Activated CD8-positive, alpha-beta memory T cell treated with anti-CD3 and anti-CD28 coated beads, Interleukin-2, amount 50 U/mL, for 24 hours (primary cell): ENCODE measurements at regions not wholly inside any gene's neighbourhood (a gene's known extent, or its start where the extent isn't known, plus 50 kb on each side); places are given as distances from the start of the nearest gene placed in this dataset.
"Not testable (repeated sequence)": the region's sequence is repeated elsewhere in the genome, so short reads cannot be mapped to it uniquely, and the experiment has no call there.

ENCODE experiments used
- DNase-seq: peaks from one replicate; pipeline ENCODE4 v3.0.0-alpha.2; 2020; ENCODE audit errors: extremely low read depth

DNA sequence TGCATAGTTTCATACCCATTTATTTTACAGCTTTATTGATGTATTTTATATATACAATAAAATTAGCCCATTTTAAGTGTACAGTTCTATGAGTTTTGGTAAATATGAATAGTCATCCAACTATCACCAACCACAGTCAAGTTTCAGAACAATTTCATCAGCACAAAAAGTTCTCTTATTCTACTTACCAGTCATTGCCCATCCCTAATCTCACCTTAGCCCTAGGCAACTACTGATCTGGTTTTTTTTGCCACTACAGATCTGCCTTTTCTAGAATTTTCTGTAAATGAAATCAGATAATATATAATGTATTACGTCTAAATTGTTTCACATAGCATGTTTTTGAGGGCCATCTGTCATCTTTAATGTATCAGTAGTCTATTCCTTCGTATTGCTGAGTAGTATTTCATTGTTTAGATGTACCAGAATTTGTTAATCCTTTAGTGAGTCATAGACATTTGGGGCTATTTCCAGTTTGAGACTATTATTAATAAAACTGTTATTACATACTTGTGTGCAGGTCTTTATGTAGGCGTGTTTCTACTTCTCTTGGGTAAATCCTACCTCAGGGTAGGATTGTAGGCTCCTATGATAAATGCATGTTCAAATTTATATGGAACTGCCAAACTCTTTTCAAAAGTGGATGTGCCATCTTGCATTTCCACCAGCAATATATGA lies 198.5 kb upstream of the ADAMTSL1 start:
- no peak for DNase-seq

DNA sequence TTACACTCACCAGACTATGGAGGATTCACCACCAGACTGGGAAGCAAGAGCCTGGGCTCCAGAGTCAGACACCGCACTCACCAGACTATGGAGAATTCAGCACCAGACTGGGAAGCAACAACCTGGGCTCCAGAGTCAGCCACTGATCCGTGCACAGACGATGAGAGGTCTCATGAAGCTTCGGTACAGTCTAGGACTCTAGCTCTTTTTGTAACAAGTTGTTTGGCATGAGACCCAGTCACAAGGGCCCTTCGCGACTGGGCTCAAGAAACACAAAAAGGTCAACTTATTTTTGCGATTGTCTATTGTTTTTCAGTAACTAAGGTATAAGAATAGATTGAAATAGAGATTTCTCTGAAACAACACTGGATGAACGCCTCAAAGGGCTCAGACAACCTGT lies 192.7 kb upstream of the ADAMTSL1 start:
- DNase-seq: no peak

DNA sequence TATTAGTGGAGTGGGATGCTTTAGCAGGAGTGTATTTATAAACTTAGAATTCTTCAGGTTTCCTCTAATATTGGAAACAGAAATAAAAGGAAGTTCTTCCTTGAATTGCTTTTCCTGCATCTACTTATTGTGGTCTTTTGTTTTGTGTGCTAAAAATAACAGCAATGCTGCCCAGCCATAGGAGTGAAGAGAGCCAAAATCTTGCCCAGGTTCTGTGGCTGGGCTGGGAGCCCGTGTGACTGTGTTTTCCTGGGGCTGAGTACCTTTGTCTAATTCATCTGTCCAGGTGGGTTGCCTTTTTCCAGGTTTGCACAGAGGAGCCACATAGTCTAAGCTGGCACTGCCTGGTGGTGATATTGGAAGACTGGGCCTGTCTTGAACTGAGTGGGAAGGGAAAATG lies 179.7 kb upstream of the ADAMTSL1 start:
- DNase-seq: no peak

DNA sequence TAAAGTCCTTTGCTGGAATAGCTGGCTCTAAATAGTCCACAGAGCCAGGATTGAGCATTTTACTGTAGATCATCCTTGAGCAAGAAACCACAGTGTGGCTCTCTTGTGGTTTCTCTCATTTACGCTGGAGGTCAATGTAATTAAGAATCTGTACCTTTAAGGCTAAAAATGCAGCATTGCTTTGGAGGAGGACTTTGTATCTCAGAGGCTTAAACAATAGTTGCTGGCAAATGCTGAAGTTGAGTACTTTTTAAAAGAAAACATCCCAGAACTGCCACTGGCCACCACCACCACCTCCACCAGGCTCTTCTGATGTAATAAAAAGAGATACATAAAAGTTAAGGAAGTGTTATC lies 177.3 kb upstream of the ADAMTSL1 start:
- DNase-seq: no peak

DNA sequence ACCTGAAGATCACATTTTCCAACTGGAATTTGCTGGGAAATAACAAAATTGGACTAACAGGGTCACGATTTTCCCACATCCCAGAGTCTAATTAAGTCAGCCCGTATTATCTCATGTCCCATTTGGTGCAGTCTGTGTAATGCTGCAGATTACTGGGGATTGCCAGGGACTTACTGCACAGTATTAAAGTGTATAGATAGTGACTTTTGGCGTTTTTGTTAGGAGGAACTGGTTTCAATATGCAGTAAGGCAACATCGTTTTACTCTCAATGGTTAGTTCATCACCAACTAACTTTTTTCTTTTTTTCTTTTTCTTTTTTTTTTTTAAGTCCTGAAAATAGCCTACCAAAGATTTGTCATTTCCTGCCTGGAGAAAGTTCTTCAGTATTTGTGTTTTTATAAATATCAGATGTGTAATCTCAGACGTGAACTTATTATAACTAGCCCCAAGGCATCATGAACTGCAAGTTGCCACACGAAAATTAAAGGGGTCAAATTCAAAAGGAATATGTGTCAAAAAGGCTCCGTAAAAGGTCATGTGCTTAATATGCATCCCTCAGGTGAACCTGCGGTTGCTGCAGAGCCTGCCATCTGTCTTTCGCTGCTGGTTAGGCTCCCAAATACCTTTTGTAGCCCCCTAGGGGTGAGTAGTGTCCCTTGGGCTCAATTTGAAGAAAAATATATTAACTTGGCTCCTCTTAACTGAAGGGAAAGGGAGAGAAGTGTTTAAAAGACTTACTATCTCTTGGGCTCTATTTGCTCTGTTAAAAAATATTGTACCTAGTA lies 176.7 kb upstream of the ADAMTSL1 start:
- DNase-seq: no peak

DNA sequence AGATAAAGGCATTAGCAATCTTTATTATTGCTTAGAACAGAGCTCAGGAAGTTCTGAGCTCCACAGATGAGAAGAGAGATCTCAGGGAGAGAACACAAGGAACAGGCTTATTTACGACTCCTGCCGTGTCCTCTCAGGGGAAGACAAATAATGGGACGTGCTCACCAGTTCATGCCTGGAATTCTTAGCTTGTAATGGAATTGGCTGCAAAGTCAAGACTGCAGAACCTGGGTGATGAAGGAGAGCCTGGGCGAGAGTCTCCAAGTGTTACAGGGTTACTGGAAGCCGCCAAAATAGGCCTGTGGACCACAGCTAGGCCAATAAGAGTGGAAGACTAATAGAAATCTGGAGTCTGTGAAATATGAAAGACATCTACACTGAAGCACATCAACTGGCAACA lies 174.5 kb upstream of the ADAMTSL1 start:
- DNase-seq: no peak

DNA sequence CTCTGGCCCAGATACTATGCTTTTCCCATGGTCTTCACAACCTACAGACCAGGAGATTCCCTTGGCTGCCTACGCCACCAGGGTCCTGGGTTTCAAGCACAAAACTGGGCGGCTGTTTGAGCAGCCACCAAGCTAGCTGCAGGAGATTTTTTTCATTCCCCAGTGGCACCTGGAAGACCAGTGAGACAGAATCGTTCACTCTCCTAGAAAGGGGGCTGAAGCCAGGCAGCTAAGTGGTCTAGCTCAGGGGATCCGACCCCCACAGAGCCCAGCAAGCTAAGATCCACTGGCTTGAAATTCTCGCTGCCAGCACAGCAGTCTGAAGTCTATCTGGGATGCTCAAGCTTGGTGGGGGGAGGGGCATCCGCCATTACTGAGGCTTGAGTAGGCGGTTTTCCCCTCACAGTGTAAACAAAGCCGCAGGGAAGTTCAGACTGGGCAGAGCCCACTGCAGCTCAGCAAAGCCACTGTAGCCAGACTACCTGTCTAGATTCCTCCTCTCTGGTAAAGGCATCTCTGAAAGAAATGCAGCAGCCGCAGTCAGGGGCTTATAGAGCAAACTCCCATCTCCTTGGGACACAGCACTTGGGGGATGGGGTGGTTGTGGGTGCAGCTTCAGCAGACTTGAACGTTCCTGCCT lies 168.7 kb upstream of the ADAMTSL1 start:
- not testable (repeated sequence) for DNase-seq

DNA sequence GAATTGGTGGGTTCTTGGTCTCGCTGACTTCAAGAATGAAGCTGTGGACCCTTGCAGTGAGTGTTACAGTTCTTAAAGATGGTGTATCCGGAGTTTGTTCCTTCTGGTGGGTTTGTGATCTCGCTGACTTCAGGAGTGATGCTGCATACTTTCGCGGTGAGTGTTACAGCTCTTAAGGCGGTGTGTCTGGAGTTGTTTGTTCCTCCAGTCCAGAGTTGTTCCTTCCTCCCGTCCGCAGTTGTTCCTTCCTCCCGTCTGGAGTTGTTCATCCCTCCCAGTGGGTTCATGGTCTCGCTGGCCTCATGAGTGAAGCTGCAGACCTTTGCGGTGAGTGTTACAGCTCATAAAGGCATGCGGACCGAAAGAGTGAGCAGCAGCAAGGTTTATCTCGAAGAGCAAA lies 159.6 kb upstream of the ADAMTSL1 start:
- no peak for DNase-seq

DNA sequence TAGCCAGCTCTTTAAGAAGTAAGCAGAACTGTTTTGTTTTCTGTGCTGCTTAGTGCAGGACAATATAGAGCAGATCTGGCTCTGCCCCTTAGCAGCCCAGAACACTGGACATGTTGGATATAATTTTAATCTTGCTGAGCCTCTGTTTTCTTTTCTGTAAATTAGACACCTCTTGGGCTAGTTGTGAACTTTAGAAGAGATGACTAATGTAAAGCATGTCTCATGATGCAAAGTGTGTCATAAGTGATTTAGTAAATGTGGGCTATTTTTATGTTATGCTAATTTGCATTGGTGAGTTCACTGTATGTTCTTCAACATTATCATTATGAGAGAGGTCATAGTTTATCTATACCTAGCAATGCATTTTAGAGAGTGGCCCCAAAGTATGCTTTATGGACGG lies 156.1 kb upstream of the ADAMTSL1 start:
- no peak for DNase-seq

DNA sequence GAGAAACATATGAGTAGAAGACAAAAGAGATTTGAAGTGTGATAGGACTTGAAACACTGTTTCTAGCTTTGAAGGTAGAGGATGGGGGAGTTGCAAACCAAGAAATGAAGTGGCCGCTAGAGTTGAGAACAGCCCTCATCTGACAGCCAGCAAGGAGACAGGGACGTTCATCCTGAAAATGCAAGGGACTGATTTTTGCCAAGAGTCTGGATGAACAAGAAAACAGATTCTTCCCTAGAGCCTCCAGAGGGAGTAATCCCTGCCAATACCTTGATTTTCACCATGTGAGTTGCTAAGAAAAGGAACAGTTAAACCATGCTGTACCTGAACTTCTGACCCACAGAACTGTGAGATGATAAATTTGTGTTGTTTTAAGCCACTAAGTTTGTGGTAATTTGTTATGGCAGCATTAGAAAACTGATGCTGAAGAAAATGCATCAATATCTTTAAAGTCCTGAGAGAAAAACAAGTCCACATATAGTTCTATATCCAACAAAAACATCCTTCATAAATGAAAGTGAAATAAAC lies 154.0 kb upstream of the ADAMTSL1 start:
- DNase-seq: no peak

DNA sequence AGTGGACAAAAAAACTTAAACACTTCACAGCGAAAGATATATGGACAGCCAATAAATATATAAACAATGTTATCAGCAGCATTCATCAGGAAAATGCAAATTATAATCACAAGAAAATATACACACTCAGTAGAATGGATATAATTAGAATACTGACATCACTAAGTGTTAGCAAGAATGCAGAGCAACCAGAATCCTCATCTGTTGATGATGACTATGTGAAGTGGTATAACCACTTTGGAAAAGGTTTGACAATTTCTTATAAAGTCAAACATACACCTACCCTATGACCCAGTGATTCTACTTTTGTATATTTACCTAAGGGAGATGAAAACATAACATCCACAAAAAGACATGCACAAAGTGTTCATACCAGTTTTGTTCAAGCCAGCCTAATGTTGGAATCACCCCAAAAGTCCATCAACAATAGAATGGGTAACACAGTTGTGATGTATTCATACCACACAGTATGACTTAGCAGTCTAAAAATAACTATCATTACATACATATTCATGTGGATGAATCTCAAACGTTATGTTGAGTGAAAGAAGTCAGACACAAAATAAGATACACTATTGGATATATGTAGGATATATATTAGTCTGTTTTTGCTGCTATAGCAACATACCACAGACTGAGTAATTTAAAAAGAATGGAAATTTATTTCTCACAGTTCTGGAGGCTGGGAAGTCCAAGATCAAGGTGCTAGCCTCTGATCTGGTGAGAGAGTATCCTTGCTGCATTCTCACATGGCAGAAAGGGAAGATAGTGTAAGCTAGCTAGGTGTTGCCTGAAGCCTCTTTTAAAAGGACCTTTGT lies 148.8 kb upstream of the ADAMTSL1 start:
- no peak for DNase-seq

DNA sequence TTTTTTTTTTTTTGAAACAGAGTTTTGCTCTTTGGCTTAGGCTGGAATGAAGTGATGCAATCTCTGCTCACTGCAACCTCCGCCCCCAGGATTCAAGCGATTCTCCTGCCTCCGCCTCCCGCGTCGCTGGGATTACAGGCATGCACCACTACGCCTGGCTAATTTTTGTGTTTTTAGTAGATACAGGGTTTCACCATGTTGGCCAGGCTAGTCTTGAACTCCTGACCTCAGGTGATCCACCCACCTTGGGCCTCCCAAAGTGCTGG lies 148.3 kb upstream of the ADAMTSL1 start:
- DNase-seq: not testable (repeated sequence)

DNA sequence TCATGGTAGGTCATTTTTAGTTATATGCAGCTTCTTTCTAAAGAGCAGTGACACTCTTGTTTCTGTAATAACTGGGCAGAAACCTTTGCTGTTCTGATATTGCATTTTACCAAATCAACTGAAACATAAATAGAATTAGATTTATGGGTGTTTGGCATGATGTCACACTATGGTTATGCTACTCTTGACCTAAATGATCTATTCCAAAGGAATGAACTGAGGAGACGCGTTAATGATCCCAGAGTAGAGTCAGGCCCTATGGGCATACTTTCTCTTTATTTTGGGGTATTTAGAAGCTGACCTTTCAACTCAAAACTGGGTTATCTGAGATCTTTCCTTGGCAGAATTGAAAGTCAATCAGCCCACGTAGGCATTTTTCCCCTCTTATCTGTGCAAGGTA lies 146.8 kb upstream of the ADAMTSL1 start:
- no peak for DNase-seq

DNA sequence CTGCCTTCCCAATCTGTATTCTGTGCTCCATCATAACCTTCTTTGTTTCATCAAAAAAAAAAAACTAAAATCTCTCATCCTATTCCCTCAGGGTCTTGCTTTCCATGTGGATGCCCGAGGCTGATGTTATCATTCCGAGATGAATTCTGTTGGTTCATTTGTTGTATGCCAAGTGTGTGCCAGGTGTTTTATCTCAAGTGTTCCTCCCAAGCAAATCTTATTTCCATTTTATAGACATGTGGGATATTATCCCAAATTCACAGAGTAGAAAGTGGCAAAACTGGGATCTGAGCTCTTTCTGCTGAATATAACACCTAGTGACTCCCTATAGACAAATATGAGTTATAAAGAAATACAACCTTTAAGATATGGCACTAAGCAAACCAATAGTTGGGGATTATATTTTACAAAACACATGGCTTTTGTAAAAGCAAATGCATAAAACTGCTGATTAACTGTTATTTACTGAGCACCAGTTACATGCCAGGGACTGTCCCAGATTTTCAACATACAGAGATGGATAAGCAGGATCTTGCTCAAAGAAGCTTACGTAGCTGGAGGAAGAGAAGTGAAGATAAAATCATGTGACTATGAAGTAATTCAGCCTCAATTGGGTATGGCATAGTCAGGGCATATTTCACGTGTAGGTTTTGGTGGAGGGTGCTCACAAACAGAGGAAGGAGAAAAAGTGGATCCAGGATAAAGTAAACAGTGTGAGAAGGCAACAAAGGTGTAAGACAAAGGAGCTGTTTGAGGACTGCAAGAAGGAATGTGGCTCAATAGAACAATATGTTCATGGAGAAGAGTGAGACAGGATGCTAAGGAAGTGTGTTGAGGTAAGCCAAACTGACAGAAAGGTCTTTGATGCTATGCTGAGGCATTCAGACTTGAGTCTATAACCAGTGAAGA lies 143.3 kb upstream of the ADAMTSL1 start:
- no peak for DNase-seq

DNA sequence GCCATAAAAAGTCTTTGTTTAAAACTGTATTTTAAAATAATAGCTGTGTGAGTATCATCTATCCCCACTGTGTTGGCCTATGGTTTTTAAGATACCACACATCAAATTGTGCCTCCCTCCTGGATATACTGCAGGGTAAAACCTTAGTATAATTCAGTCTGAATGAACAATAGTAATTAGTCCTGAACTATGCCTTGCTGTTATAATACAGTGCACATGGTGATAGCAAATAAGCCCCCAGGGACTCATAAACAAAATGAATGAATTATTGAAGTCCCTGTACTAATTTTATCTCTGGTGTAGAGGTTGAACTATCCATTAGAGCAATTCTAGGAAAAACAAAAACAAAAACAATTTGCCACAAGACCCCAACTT lies 142.7 kb upstream of the ADAMTSL1 start:
- no peak for DNase-seq

DNA sequence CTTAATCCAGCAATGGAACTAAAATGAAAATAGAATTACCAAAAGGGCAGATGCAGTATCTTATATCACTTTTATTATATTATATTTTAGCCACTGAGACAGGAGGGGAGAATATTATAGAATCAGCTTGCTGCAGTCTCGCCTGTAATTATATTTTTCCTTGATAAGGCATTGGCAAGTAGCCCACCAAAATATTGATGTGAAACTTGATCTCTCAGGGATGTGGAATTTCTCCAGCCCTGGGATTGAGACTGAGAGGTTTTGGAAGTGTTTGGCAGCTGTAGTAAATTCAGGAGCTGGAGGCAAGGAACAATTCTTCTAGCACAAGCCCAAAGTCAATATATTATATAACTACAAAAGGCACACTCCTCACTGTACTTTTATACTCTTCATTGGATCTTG lies 142.1 kb upstream of the ADAMTSL1 start:
- no peak for DNase-seq

DNA sequence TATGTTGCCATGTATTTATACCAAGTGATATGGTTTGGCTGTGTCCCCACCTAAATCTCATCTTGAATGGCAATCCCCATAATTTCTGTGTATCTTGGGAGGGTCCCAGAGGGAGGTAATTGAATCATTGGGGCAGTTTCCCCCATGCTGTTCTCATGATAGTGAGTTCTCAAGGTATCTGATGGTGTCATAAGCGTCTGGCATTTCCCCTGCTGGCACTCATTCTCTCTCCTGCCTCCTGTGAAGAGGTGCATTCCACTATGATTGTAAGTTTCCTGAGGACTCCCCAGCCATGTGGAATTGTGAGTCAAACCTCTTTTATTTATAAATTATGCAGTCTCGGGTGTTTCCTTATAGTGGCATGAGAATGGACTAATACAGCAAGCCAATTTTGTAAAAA lies 140.8 kb upstream of the ADAMTSL1 start:
- DNase-seq: no peak

DNA sequence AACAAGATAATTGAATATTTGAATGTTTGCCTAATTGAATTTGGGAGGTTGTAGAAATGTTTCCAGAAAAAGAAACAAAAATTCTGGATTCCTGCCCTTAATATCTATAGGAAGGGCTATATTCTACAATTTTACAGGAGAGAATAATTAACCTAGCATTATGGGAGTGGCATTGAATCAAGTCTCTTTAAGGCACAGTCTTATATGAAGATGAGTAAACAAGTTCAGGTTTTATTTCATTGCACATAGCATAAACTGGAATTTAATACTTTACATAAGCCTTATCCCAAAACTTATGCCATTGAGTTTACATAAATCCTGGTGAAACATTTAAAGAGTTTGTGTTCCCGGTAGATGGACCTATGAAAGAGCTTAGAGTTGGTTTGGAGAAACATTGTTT lies 138.1 kb upstream of the ADAMTSL1 start:
- DNase-seq: no peak

DNA sequence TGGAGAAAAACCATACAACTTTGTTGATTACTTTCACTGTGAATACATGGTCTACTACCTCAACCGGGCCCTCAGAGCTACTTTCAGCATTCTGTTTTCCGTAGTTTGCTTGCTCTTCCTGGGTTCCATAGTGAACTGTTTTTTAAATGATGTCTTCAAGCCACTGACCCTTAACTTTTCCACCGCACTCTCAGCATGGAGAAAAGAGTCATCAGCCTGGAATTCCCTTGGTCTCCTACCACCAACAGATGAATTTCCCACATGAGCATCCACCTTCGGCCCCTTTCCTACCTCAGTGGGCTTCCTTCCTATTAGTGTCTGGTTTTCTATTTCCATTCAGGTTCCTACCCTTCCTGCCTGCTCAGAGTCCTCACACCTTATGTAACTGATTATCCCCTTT lies 135.9 kb upstream of the ADAMTSL1 start:
- no peak for DNase-seq

DNA sequence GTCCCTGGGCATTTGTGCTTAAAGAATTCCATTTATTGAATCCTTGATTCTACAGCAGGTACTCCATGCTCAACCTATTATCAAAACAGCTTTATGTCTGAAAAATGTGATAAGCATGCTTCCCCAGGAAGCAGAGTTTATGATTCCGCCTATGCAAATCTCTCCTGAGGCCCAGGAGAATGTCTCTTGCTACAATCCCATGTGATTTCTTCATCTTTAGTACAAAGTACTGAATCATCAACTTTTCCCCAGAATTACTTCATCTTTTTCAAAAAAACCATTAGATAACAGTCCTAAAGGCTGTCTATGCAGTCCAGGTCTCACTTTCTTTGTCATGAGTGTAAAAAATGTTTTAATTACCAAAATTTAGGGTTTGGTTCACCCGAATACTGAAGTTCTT lies 130.2 kb upstream of the ADAMTSL1 start:
- DNase-seq: no peak

DNA sequence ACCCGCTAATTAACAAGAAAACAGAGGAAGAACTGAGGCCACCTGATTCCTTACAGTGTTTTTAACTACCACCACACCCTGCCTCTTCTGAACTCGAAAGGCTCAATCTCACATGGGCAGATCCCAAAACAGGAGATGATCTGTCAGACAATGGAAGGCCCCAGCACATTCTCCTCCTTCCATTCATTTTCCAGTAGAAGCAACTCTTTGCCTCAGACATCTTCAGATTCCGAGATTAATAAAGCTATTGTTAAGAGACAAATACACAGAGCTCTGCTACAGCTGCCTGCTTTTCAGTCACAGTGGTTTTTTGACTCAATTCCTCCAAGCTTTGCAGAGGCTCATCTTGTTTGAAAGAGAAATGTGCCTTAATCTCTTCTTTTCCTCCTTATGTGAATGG lies 127.2 kb upstream of the ADAMTSL1 start:
- no peak for DNase-seq
